ENCODE measurements at regions not wholly inside any gene's neighbourhood (a gene's known extent, or its start where the extent isn't known, plus 50 kb on each side); places are given as distances from the start of the nearest gene placed in this dataset.

- no peaks in the 10 kb centered on the region for H3K4me1 ChIP-seq
- H3K4me2 ChIP-seq: no peak overlapping the region
- WGBS (ENCODE audit: missing lambda C conversion rate): 78% methylated on average over 14 of the region's 15 CpGs
- CTCF ChIA-PET: no interaction called here
- H3K27ac ChIP-seq: no peak overlapping the region
- POLR2A ChIA-PET: no interaction called here
- no peaks in the 10 kb centered on the region for H3K9me3 ChIP-seq
- DNase-seq (ENCODE audit: low read depth in 1 of 2, low spot score in 1 of 2) (no peak), FAIRE-seq (no peak), ATAC-seq (no peak)
- no peak overlapping the region for H3K4me3 ChIP-seq
- TF ChIP-seq RNF2 (IDR thresholded peaks at IDR 0.05; ENCODE audit: borderline replicate concordance, low read depth) (no peak), FOSB (CRISPR knock-in tag; IDR thresholded peaks at IDR 0.05) (no peak), HDAC2 (IDR thresholded peaks at IDR 0.05) (no peak), GATA3 (IDR thresholded peaks at IDR 0.05; ENCODE audit: borderline replicate concordance) (no peak), MAFK (IDR thresholded peaks at IDR 0.05; ENCODE audit: partially characterized antibody) (no peak), TP53 (CRISPR knock-in tag; IDR thresholded peaks at IDR 0.05) (no peak), ZFP36 (IDR thresholded peaks at IDR 0.05; ENCODE audit: borderline replicate concordance, partially characterized antibody) (no peak), EP300 (IDR thresholded peaks at IDR 0.05) (no peak), CTCF (IDR thresholded peaks at IDR 0.05) (no peak), ATOH8 (CRISPR knock-in tag; IDR thresholded peaks at IDR 0.05; ENCODE audit: low read depth) (no peak), MAZ (IDR thresholded peaks at IDR 0.05; ENCODE audit: borderline replicate concordance, low read depth, low read length) (no peak), SREBF2 (IDR thresholded peaks at IDR 0.05) (no peak), CHD2 (IDR thresholded peaks at IDR 0.05; ENCODE audit: low read length, partially characterized antibody) (no peak), JUN (IDR thresholded peaks at IDR 0.05) (no peak), ZSCAN20 (CRISPR knock-in tag; IDR thresholded peaks at IDR 0.05) (no peak), KDM1A (IDR thresholded peaks at IDR 0.05; ENCODE audit: low read depth) (no peak), HES2 (IDR thresholded peaks at IDR 0.05) (no peak)
- TF ChIP-seq, protein P1, sequence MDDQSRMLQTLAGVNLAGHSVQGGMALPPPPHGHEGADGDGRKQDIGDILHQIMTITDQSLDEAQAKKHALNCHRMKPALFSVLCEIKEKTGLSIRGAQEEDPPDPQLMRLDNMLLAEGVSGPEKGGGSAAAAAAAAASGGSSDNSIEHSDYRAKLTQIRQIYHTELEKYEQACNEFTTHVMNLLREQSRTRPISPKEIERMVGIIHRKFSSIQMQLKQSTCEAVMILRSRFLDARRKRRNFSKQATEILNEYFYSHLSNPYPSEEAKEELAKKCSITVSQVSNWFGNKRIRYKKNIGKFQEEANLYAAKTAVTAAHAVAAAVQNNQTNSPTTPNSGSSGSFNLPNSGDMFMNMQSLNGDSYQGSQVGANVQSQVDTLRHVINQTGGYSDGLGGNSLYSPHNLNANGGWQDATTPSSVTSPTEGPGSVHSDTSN (IDR thresholded peaks at IDR 0.05): no peak
- TF ChIP-seq, protein P2, sequence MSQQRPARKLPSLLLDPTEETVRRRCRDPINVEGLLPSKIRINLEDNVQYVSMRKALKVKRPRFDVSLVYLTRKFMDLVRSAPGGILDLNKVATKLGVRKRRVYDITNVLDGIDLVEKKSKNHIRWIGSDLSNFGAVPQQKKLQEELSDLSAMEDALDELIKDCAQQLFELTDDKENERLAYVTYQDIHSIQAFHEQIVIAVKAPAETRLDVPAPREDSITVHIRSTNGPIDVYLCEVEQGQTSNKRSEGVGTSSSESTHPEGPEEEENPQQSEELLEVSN (IDR thresholded peaks at IDR 0.05; ENCODE audit: borderline replicate concordance, low read depth): no peak
These were observed 1027.1 kb upstream of the PCDH9 start for GRCh38 chr13:68257111-68257842.

DNA sequence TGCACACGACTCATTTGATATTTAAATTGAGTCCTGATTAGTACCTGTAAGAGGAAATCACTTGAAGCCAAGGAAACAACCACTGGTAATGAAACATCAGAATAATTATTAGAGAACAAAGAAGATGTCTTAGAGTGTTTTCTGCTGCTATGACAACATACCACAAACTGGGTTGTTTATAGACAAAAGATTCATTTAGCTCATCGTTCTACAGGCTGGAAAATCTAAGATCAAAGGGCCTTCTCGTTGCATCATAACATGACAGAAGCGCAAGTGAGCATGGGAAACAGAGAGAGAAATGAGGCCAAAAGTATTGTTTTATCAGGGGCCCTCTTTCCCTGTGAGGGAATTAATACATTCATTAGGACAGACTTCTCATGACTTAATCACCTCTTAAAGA lies 1024.0 kb upstream of the PCDH9 start:
- H3K4me3 ChIP-seq: no peak overlapping the region
- ChIA-PET POLR2A (no interaction called here), CTCF (no interaction called here)
- TF ChIP-seq POLR2AphosphoS2 (conservative IDR thresholded peaks at IDR 0.05; ENCODE audit: low read length) (no peak), RNF2 (IDR thresholded peaks at IDR 0.05; ENCODE audit: borderline replicate concordance, low read depth) (no peak), TFCP2L1 (CRISPR knock-in tag; IDR thresholded peaks at IDR 0.05) (no peak), FOXS1 (CRISPR knock-in tag; IDR thresholded peaks at IDR 0.05) (no peak), ZSCAN20 (CRISPR knock-in tag; IDR thresholded peaks at IDR 0.05) (no peak), JUNB (IDR thresholded peaks at IDR 0.05) (no peak), EHMT2 (IDR thresholded peaks at IDR 0.05; ENCODE audit: low read depth) (no peak), BHLHE40 (IDR thresholded peaks at IDR 0.05; ENCODE audit: low read depth, low read length) (no peak), HMGXB4 (CRISPR knock-in tag; IDR thresholded peaks at IDR 0.05; ENCODE audit: borderline replicate concordance) (no peak), TP53 (CRISPR knock-in tag; IDR thresholded peaks at IDR 0.05) (no peak)
- TF ChIP-seq, protein P3, sequence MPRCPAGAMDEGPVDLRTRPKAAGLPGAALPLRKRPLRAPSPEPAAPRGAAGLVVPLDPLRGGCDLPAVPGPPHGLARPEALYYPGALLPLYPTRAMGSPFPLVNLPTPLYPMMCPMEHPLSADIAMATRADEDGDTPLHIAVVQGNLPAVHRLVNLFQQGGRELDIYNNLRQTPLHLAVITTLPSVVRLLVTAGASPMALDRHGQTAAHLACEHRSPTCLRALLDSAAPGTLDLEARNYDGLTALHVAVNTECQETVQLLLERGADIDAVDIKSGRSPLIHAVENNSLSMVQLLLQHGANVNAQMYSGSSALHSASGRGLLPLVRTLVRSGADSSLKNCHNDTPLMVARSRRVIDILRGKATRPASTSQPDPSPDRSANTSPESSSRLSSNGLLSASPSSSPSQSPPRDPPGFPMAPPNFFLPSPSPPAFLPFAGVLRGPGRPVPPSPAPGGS (IDR thresholded peaks at IDR 0.05): no peak
- TF ChIP-seq, protein P1 (IDR thresholded peaks at IDR 0.05): no peak
- no peaks in the 10 kb centered on the region for H3K9me3 ChIP-seq
- FAIRE-seq (no peak), ATAC-seq (no peak), DNase-seq (ENCODE audit: low read depth in 1 of 2, low spot score in 1 of 2) (no peak)
- no peak overlapping the region for H3K4me2 ChIP-seq
- H3K4me1 ChIP-seq: no peaks in the 10 kb centered on the region
- WGBS (ENCODE audit: missing lambda C conversion rate): 34% methylated on average over 4 of the region's 4 CpGs
- no peak overlapping the region for H3K27ac ChIP-seq
